Type B pancreatic cell (in vitro differentiated cells): ENCODE measurements at regions not wholly inside any gene's neighbourhood (a gene's known extent, or its start where the extent isn't known, plus 50 kb on each side); places are given as distances from the start of the nearest gene placed in this dataset.

Experiments used
- DNase-seq: peaks from one replicate; pipeline ENCODE4 v3.0.0; 2021; ENCODE audit warnings: mixed read lengths; ENCODE audit not compliant: unreplicated experiment; ENCODE audit errors: extremely low spot score
- H3K27ac Mint-ChIP-seq: 2 replicates; pipeline ENCODE4 v1.8.0; 2021; ENCODE audit warnings: mild to moderate bottlenecking, mixed read lengths
- H3K27me3 Mint-ChIP-seq: 2 replicates; pipeline ENCODE4 v1.8.0; 2021; ENCODE audit warnings: mixed read lengths
- H3K36me3 Mint-ChIP-seq: 2 replicates; pipeline ENCODE4 v1.8.0; 2021; ENCODE audit warnings: mixed read lengths
- H3K4me1 Mint-ChIP-seq: one replicate; pipeline ENCODE4 v1.8.0; 2021; ENCODE audit warnings: mixed read lengths; ENCODE audit not compliant: unreplicated experiment
- H3K4me3 Mint-ChIP-seq: 2 replicates; pipeline ENCODE4 v1.8.0; 2021; ENCODE audit warnings: mild to moderate bottlenecking, mixed read lengths
- H3K9me3 Mint-ChIP-seq: 2 replicates; pipeline ENCODE4 v1.8.0; 2021; ENCODE audit warnings: mixed read lengths
- CTCF ChIP-seq: fragments of 200-600 bp; sonication (generic); conservative IDR thresholded peaks from 2 replicates; pipeline ENCODE4 v1.5.0; 2021; ENCODE audit warnings: antibody characterized with exemption, mild to moderate bottlenecking

- Mint-ChIP-seq H3K27ac (no peak overlapping the region), H3K36me3 (no peaks in the 10 kb centered on the region), H3K4me3 (no peak overlapping the region), H3K4me1 (no peaks in the 10 kb centered on the region), H3K9me3 (no peaks in the 10 kb centered on the region), H3K27me3 (no peaks in the 10 kb centered on the region)
- DNase-seq = no peak
- TF ChIP-seq CTCF = no peak
Measured at GRCh38 chr13:82221621-82222020, 1660.7 kb downstream of the SLITRK1 start.

- no peak for TF ChIP-seq CTCF
- no peak overlapping the region for H3K4me3 Mint-ChIP-seq
- H3K9me3 Mint-ChIP-seq = no peaks in the 10 kb centered on the region
- no peak for DNase-seq
- no peaks in the 10 kb centered on the region for H3K36me3 Mint-ChIP-seq
- no peak overlapping the region for H3K27ac Mint-ChIP-seq
- H3K4me1 Mint-ChIP-seq = no peaks in the 10 kb centered on the region
- H3K27me3 Mint-ChIP-seq = no peaks in the 10 kb centered on the region
Measured at GRCh38 chr13:82220641-82221040, 1661.6 kb downstream of the SLITRK1 start.

- Mint-ChIP-seq H3K9me3 (no peaks in the 10 kb centered on the region), H3K27me3 (no peaks in the 10 kb centered on the region), H3K4me3 (no peak overlapping the region), H3K36me3 (no peaks in the 10 kb centered on the region), H3K4me1 (no peaks in the 10 kb centered on the region), H3K27ac (no peak overlapping the region)
- no peak for DNase-seq
- TF ChIP-seq CTCF = no peak
Measured at GRCh38 chr13:82216165-82216564, 1666.1 kb downstream of the SLITRK1 start.

GRCh38 chr13:82214341-82214740, 1667.9 kb downstream of the SLITRK1 start:
- no peak for DNase-seq
- no peak for TF ChIP-seq CTCF
- Mint-ChIP-seq H3K9me3 (no peaks in the 10 kb centered on the region), H3K27ac (no peak overlapping the region), H3K4me3 (no peak overlapping the region), H3K36me3 (no peaks in the 10 kb centered on the region), H3K4me1 (no peaks in the 10 kb centered on the region), H3K27me3 (no peaks in the 10 kb centered on the region)

- DNase-seq = no peak
- no peaks in the 10 kb centered on the region for H3K9me3 Mint-ChIP-seq
- no peaks in the 10 kb centered on the region for H3K36me3 Mint-ChIP-seq
- no peak overlapping the region for H3K27ac Mint-ChIP-seq
- H3K27me3 Mint-ChIP-seq = no peaks in the 10 kb centered on the region
- H3K4me1 Mint-ChIP-seq = no peaks in the 10 kb centered on the region
- no peak overlapping the region for H3K4me3 Mint-ChIP-seq
- TF ChIP-seq CTCF = no peak
Measured at GRCh38 chr13:82206241-82206640, 1676.0 kb downstream of the SLITRK1 start.

GRCh38 chr13:82202398-82202797, 1679.9 kb downstream of the SLITRK1 start:
- no peaks in the 10 kb centered on the region for H3K27me3 Mint-ChIP-seq
- no peak overlapping the region for H3K27ac Mint-ChIP-seq
- DNase-seq = no peak
- no peaks in the 10 kb centered on the region for H3K9me3 Mint-ChIP-seq
- H3K4me1 Mint-ChIP-seq = no peaks in the 10 kb centered on the region
- TF ChIP-seq CTCF = no peak
- no peaks in the 10 kb centered on the region for H3K36me3 Mint-ChIP-seq
- H3K4me3 Mint-ChIP-seq = no peak overlapping the region
